ENCODE measurements at regions not wholly inside any gene's neighbourhood (a gene's known extent, or its start where the extent isn't known, plus 50 kb on each side); places are given as distances from the start of the nearest gene placed in this dataset.

DNA sequence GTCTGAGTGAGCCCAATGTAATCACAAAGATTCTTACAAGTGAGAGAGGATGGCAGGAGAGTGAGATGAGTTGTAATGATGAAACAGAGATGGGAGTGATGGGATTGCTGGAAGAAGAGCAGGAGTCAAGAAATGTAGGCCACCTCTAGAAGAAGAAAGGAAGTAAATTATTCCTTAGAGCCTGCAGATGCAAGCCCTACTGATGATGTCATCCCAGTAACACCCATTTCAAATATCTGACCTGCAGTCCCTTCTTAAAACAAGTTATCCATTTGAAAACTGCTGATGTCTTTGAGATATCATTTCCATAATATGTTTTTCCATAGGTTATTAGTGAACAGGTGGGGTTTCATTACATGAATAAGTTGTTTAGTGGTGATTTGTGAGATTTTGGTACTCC, 888.0 kb upstream of the SLC39A10 start:
- Histone ChIP-seq H3K79me2 (ENCODE audit: insufficient read depth, low read length) (no peaks in the 10 kb centered on the region), H3K36me3 (replicated peaks in 1 of 2; ENCODE audit: control insufficient read depth in 1 of 2, insufficient read depth in 2 of 2, low read length in 2 of 2) (no peaks in the 10 kb centered on the region), H3K9me3 (replicated peaks in 1 of 2; ENCODE audit: control insufficient read depth in 1 of 2, insufficient read depth in 1 of 2, low read length in 2 of 2) (peaks cover 3 to 5% of the 10 kb centered on the region in 2 donors), H4K20me1 (ENCODE audit: insufficient read depth, low read length) (no peaks in the 10 kb centered on the region), H3K4me3 (replicated peaks in 1 of 3; ENCODE audit: low read depth in 2 of 3, low read length in 3 of 3) (no peak overlapping the region), H2AFZ (ENCODE audit: insufficient read depth, low read depth, low read length, poor library complexity, severe bottlenecking) (no peak overlapping the region), H3K27ac (ENCODE audit: low read depth in 1 of 2, low read length in 2 of 2) (no peak overlapping the region), H3K4me2 (replicated peaks; ENCODE audit: extremely low read depth, low read length, poor library complexity, severe bottlenecking) (no peak overlapping the region), H3K4me1 (ENCODE audit: control insufficient read depth in 1 of 2, insufficient read depth in 2 of 2, low read length in 2 of 2) (no peaks in the 10 kb centered on the region), H3K27me3 (ENCODE audit: control insufficient read depth in 2 of 2, insufficient read depth in 2 of 2, low read length in 2 of 2) (no peaks in the 10 kb centered on the region), H3K9ac (ENCODE audit: insufficient read depth, low read length, poor library complexity, severe bottlenecking) (no peak overlapping the region)
- Mint-ChIP-seq H3K36me3 (no peaks in the 10 kb centered on the region), H3K4me1 (no peaks in the 10 kb centered on the region), H3K27ac (no peak overlapping the region), H3K4me3 (no peak overlapping the region), H3K27me3 (ENCODE audit: low read depth in 3 of 3) (no peaks in the 10 kb centered on the region), H3K9me3 (peaks cover 0 to 7% (median 4%) of the 10 kb centered on the region in 7 donors)
- no peak for DNase-seq
- intact Hi-C loops (cut with micrococcal nuclease) = no loop called here
- TF ChIP-seq, protein P1, sequence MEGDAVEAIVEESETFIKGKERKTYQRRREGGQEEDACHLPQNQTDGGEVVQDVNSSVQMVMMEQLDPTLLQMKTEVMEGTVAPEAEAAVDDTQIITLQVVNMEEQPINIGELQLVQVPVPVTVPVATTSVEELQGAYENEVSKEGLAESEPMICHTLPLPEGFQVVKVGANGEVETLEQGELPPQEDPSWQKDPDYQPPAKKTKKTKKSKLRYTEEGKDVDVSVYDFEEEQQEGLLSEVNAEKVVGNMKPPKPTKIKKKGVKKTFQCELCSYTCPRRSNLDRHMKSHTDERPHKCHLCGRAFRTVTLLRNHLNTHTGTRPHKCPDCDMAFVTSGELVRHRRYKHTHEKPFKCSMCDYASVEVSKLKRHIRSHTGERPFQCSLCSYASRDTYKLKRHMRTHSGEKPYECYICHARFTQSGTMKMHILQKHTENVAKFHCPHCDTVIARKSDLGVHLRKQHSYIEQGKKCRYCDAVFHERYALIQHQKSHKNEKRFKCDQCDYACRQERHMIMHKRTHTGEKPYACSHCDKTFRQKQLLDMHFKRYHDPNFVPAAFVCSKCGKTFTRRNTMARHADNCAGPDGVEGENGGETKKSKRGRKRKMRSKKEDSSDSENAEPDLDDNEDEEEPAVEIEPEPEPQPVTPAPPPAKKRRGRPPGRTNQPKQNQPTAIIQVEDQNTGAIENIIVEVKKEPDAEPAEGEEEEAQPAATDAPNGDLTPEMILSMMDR (IDR thresholded peaks at IDR 0.05) = no peak

- Histone ChIP-seq H3K9ac (ENCODE audit: insufficient read depth, low read length, poor library complexity, severe bottlenecking) (no peak overlapping the region), H3K9me3 (replicated peaks in 1 of 2; ENCODE audit: control insufficient read depth in 1 of 2, insufficient read depth in 1 of 2, low read length in 2 of 2) (no peaks in the 10 kb centered on the region), H3K27me3 (ENCODE audit: control insufficient read depth in 2 of 2, insufficient read depth in 2 of 2, low read length in 2 of 2) (no peaks in the 10 kb centered on the region), H3K4me1 (ENCODE audit: control insufficient read depth in 1 of 2, insufficient read depth in 2 of 2, low read length in 2 of 2) (no peaks in the 10 kb centered on the region), H3K27ac (ENCODE audit: low read depth in 1 of 2, low read length in 2 of 2) (no peak overlapping the region), H3K79me2 (ENCODE audit: insufficient read depth, low read length) (no peaks in the 10 kb centered on the region), H3K36me3 (replicated peaks in 1 of 2; ENCODE audit: control insufficient read depth in 1 of 2, insufficient read depth in 2 of 2, low read length in 2 of 2) (no peaks in the 10 kb centered on the region), H3K4me2 (replicated peaks; ENCODE audit: extremely low read depth, low read length, poor library complexity, severe bottlenecking) (no peak overlapping the region), H3K4me3 (replicated peaks in 1 of 3; ENCODE audit: low read depth in 2 of 3, low read length in 3 of 3) (no peak overlapping the region), H2AFZ (ENCODE audit: insufficient read depth, low read depth, low read length, poor library complexity, severe bottlenecking) (no peak overlapping the region), H4K20me1 (ENCODE audit: insufficient read depth, low read length) (no peaks in the 10 kb centered on the region)
- Mint-ChIP-seq H3K4me1 (no peaks in the 10 kb centered on the region), H3K27me3 (ENCODE audit: low read depth in 3 of 3) (no peaks in the 10 kb centered on the region), H3K9me3 (peaks cover 0 to 6% (median 3%) of the 10 kb centered on the region in 7 donors), H3K36me3 (no peaks in the 10 kb centered on the region), H3K4me3 (no peak overlapping the region), H3K27ac (no peak overlapping the region)
- intact Hi-C loops (cut with micrococcal nuclease) = no loop called here
- no peak for DNase-seq
- 78% methylated on average over 2 of the region's 3 CpGs for WGBS (ENCODE audit: insufficient coverage)
- TF ChIP-seq, protein P1 (IDR thresholded peaks at IDR 0.05) = no peak
Observed at GRCh38 chr2:194765723-194766122, 891.3 kb upstream of the SLC39A10 start.

All from CD14-positive monocyte (primary cell).